Esophagus (tissue), 2 donors: ENCODE measurements at regions not wholly inside any gene's neighbourhood (a gene's known extent, or its start where the extent isn't known, plus 50 kb on each side); places are given as distances from the start of the nearest gene placed in this dataset.
A peak's percentile ranks its signal among the peaks of the same experiment; 100 is the strongest.

Experiments
- H3K27ac ChIP-seq, 2 donors: one replicate each; pipeline ENCODE4 v1.5.1; 2013; ENCODE audit warnings: low read depth in 2 of 2, mild to moderate bottlenecking in 2 of 2, inconsistent platforms in 1 of 2, low read length in 1 of 2, moderate library complexity in 1 of 2
- H3K27me3 ChIP-seq, 2 donors: one replicate each; pipeline ENCODE4 v1.6.1; 2013; ENCODE audit warnings: low read length in 2 of 2, control low read depth in 1 of 2, mild to moderate bottlenecking in 1 of 2; ENCODE audit not compliant: insufficient read depth in 2 of 2, control insufficient read depth in 1 of 2
- H3K36me3 ChIP-seq, 2 donors: one replicate each; pipeline ENCODE4 v1.6.1; 2013; ENCODE audit warnings: low read length in 1 of 2; ENCODE audit not compliant: control insufficient read depth in 2 of 2, insufficient read depth in 2 of 2
- H3K4me1 ChIP-seq, 2 donors: one replicate each; pipeline ENCODE4 v1.6.1; 2013; ENCODE audit warnings: low read length in 1 of 2; ENCODE audit not compliant: control insufficient read depth in 2 of 2, insufficient read depth in 2 of 2
- H3K4me3 ChIP-seq, 2 donors: one replicate each; pipeline ENCODE4 v1.5.1; 2013; ENCODE audit warnings: low read length in 2 of 2, mild to moderate bottlenecking in 2 of 2, low read depth in 1 of 2, moderate library complexity in 1 of 2
- H3K9me3 ChIP-seq, 2 donors: one replicate each; pipeline ENCODE4 v1.6.1; 2013; ENCODE audit warnings: mild to moderate bottlenecking in 2 of 2, low read depth in 1 of 2, low read length in 1 of 2, moderate library complexity in 1 of 2; ENCODE audit not compliant: control insufficient read depth in 2 of 2, insufficient read depth in 1 of 2
- WGBS, 2 donors: extraction: QIAGEN DNeasy Blood & Tissue Kit; methylation state at CpG; one replicate each; pipeline ENCODE4 v1.1.7; 2013; 5-methylcytosine and 5-hydroxymethylcytosine counted together
- donor health status: healthy with polysubstance abuse.
- donor health status: Bipolar disorder and iron deficiency.

DNA sequence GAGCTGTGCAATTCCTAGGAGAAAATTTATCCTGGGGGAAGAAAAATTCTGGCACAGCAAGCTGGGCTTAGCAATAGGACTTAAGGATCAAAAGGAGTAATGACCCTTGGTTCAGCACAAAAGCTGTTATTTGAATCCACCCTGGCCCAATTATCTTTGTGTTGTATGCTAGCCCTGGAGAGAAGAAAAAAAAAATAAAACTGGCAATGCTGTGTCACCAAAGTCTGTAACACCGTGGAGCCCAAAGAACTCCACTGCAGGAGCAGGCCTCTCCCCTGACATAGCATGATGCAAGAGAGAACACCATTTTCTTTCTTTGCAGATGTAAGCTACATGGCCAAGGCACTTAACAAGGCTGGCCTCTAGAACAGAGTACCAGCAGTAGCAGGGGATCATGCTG, 63.0 kb upstream of the ARHGAP5 start:
- Histone ChIP-seq H3K4me3 (no peak overlapping the region), H3K4me1 (no peaks in the 10 kb centered on the region), H3K36me3 (no peaks in the 10 kb centered on the region), H3K27me3 (no peaks in the 10 kb centered on the region), H3K27ac (no peak overlapping the region), H3K9me3 (no peaks in the 10 kb centered on the region)
- 44 to 69% methylated on average over 1 of the region's 1 CpG for WGBS, 2 donors

DNA sequence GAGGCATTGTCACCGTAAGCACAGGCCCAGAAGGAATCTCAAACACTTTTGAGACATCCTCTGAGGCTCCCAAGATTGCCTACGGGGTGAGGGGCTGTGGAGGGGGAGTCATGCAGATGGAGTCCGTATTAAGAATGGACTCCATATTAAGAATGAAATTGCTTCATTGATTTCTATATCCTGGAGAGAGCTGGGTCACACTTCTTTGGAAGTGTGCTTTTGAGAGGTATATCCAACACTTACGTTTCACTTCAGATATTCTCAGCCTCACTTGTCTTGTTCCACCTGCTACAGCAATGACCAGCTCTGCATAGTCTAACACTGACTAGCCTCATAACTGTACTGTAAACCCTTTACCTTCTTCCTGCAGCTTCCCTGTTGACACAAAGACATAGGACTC, 62.6 kb upstream of the ARHGAP5 start:
- Histone ChIP-seq H3K27ac (no peak overlapping the region), H3K27me3 (no peaks in the 10 kb centered on the region), H3K4me1 (no peaks in the 10 kb centered on the region), H3K9me3 (no peaks in the 10 kb centered on the region), H3K4me3 (no peak overlapping the region), H3K36me3 (no peaks in the 10 kb centered on the region)
- WGBS, 2 donors = 82 to 86% methylated on average over 4 of the region's 4 CpGs

DNA sequence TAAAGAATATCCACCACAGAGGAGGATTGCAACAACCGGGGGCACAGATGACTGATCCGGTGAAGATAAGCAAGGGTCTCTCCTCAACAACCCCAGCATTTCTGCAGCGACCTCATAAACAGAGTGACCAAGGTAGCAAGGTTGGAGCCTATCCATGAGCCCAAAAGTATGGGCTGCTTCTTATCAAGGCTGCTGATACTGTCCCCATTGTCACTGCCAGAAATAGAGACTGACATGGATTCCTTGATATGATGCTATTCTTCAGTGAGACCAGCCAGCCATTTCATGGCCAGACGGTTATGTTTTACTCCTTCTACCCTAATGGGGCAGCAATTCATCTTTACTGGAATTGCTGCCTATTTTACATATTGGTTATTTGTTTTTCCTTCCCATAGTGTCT, 61.9 kb upstream of the ARHGAP5 start:
- no peak overlapping the region for H3K27ac ChIP-seq
- no peaks in the 10 kb centered on the region for H3K27me3 ChIP-seq
- WGBS, 2 donors = 94 to 95% methylated on average over 4 of the region's 4 CpGs
- no peaks in the 10 kb centered on the region for H3K9me3 ChIP-seq
- no peak overlapping the region for H3K4me3 ChIP-seq
- no peaks in the 10 kb centered on the region for H3K36me3 ChIP-seq
- H3K4me1 ChIP-seq = no peaks in the 10 kb centered on the region

DNA sequence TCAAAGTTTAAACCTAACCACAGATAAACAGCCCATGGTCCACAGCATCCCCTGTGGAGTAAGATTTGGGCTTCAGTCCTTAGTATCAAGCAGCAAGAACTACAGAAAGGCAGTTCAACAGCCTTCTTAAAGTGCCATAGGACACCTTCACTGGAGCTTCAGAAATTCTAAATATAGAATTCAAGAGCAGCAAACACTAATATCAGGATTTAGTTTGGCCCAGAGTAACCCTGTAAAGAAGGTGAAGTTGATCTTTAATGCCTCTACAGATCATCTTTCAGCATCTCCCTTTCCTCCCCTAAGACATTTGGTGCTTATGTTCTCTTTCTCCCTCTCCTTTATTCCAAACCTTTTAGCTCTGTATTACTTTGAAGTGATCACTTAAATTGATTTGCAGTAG, 59.5 kb upstream of the ARHGAP5 start:
- H3K4me3 ChIP-seq = no peak overlapping the region
- H3K27me3 ChIP-seq = no peaks in the 10 kb centered on the region
- no peaks in the 10 kb centered on the region for H3K36me3 ChIP-seq
- peaks cover 0 to under 1% of the 10 kb centered on the region in 2 donors for H3K4me1 ChIP-seq
- H3K9me3 ChIP-seq = no peaks in the 10 kb centered on the region
- H3K27ac ChIP-seq = no peak overlapping the region

DNA sequence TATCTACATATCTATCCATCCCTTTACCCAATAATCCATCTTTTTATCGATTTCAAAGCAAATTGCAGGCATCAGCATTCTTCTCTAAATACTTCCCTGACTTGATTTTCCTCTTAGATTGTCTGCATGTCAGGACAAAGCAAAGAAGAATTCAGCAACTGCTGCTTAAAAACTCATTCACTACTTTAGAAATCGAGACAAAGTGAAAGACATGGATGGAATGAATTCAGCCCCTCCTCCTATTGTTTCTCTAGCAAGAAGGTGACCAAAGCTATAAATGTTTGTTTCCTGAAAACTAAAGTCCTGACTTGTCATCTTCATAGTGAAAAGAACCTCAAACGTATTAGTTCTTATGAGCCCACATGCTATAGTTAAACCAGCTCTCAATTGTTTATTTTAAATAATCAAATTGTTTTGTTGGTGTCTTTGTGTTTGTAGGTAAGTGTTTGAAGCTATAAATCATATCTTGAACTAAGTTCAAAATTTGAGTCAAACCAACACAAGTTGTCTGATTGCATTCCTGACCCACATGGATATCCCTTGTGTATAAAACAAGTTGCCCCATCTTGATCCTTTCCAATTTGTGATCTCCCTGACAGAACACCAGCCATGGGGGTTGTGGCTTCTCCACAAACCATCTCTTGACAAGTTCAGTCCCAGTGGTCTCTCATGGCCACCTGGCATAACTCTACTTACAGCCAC, 58.6 kb upstream of the ARHGAP5 start:
- Histone ChIP-seq H3K27me3 (no peaks in the 10 kb centered on the region), H3K4me3 (no peak overlapping the region), H3K36me3 (no peaks in the 10 kb centered on the region), H3K4me1 (peaks cover 0 to 6% of the 10 kb centered on the region in 2 donors), H3K27ac (peak overlapping the region; percentile 88 to 90), H3K9me3 (no peaks in the 10 kb centered on the region)
- 28 to 33% methylated on average over 3 of the region's 3 CpGs for WGBS, 2 donors

DNA sequence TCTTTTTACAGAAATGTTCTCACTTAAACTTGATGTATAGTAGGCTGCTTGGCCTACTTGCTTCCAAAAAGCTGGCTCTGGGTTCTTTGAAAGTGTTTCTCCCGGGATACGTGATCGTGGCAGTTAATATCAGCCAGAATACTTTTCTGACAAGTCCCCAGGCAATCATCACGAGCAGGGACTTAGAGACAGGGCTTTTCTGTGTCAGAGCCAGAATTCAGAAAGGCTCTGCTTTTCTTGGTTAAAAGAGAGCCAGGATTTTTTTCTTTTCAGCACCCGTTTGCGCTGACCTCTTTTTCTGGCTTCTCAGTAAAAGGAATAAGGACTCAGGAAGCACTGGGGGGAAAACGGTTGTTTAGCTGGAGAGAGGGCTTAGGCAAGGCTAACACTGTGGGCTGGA, 57.8 kb upstream of the ARHGAP5 start:
- Histone ChIP-seq H3K9me3 (no peaks in the 10 kb centered on the region), H3K4me3 (no peak overlapping the region), H3K36me3 (no peaks in the 10 kb centered on the region), H3K27ac (peak overlapping the region; percentile 88 to 90), H3K4me1 (peaks cover 0 to 6% of the 10 kb centered on the region in 2 donors), H3K27me3 (no peaks in the 10 kb centered on the region)
- WGBS, 2 donors = 30 to 49% methylated on average over 7 of the region's 7 CpGs

DNA sequence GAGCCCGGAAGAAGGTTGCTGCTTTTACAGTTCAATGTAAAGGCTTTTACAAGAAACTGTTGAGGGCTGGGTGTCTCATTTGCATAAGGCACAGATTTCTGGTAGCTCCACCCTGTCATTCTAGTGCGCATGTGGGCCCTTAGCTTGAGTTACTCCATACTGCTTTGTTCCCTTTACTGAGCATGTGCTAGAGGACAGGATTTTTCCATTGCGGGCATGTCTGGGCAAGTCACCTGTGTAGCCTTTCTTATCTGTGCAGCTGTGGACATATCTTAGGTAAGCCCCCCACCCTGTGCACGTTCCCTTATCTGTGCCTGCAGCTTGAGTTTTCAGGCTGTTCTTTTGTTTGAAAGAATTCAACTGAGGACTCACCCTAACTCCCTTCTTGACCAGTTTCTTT, 56.2 kb upstream of the ARHGAP5 start:
- 85 to 93% methylated on average over 4 of the region's 4 CpGs for WGBS, 2 donors
- no peak overlapping the region for H3K4me3 ChIP-seq

DNA sequence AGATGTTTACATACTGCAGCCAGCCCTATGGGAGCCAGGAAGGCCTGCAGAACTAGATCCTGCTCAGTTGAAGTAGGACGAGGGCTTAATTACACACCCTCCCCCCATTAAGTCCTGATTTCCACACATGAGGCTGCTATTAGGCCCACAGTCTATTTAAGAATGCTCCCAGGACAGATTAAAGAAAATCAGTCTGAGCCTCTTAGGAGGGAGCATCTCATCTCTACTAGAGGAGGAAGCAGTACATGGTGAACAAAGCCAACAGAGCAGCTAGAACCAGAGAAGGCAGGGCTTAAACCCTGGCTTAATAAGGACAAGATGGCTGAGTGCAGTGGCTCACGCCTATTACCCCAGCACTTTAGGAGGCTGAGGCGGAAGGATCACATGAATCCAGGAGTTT, 55.8 kb upstream of the ARHGAP5 start:
- Histone ChIP-seq H3K4me3 (no peak overlapping the region), H3K4me1 (peaks cover 0 to 6% of the 10 kb centered on the region in 2 donors), H3K27ac (no peak overlapping the region), H3K9me3 (no peaks in the 10 kb centered on the region), H3K36me3 (no peaks in the 10 kb centered on the region), H3K27me3 (no peaks in the 10 kb centered on the region)
- 83 to 85% methylated on average over 3 of the region's 3 CpGs for WGBS, 2 donors

More for the DNA sequence above, 56.2 kb upstream of the ARHGAP5 start:
- Histone ChIP-seq H3K27ac (no peak overlapping the region), H3K4me1 (peaks cover 0 to 6% of the 10 kb centered on the region in 2 donors), H3K9me3 (no peaks in the 10 kb centered on the region), H3K27me3 (no peaks in the 10 kb centered on the region), H3K36me3 (no peaks in the 10 kb centered on the region)

DNA sequence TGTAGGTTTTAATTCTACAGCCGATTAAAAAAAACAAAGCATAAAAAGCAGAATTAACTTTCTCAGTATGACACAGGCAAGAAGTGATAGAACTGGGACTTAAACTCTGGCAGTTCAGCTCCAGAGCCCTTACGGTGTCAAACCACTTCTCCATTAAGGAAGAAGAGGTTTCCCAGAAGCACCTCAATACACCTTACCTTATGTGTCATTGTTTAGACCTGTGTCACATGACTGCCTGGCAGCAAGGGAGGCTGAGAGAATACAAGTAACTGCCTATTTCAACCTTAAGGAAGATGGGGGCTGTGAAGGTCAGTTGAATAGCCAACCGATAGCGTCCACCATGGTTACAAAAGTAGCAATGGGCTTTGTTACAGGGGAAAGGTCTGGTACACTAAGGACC, 54.6 kb upstream of the ARHGAP5 start:
- H3K36me3 ChIP-seq = no peaks in the 10 kb centered on the region
- no peaks in the 10 kb centered on the region for H3K9me3 ChIP-seq
- H3K27ac ChIP-seq = no peak overlapping the region
- H3K4me1 ChIP-seq = peaks cover 0 to 6% of the 10 kb centered on the region in 2 donors
- H3K27me3 ChIP-seq = no peaks in the 10 kb centered on the region
- WGBS, 2 donors = 89 to 91% methylated on average over 4 of the region's 4 CpGs
- no peak overlapping the region for H3K4me3 ChIP-seq

DNA sequence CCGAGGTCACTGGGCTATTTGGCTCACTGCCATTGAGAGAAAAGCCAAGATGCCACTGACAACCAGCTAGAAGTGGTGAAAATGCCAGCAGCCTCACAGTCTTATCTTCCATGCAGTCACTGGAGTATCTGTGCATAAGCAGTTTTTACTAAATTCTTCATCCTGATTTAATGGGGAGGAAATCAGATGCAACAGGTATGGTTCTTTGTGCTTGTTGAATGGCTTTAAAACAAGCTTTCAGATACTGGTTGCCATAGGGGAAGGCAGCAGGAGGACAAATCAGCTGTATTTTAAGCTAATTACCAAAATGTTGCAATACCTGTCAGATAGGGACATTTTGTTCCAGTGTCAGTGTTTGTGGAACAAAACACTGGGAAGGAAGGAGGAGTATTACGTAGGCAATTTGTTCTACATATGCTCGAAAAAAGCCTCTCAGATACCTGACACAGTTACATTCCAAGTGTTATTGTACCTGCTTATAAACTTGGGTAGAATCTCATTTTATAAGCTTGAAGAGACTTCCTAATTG, 54.1 kb upstream of the ARHGAP5 start:
- Histone ChIP-seq H3K9me3 (no peaks in the 10 kb centered on the region), H3K27ac (no peak overlapping the region), H3K36me3 (no peaks in the 10 kb centered on the region), H3K4me3 (no peak overlapping the region), H3K4me1 (peaks cover 0 to 6% of the 10 kb centered on the region in 2 donors), H3K27me3 (no peaks in the 10 kb centered on the region)
- 75 to 89% methylated on average over 3 of the region's 3 CpGs for WGBS, 2 donors
